Posterior vena cava (tissue), 2 donors: ENCODE measurements at regions not wholly inside any gene's neighbourhood (a gene's known extent, or its start where the extent isn't known, plus 50 kb on each side); places are given as distances from the start of the nearest gene placed in this dataset.
"Not testable (repeated sequence)": the region's sequence is repeated elsewhere in the genome, so short reads cannot be mapped to it uniquely, and the experiment has no call there.

Experiments
- DNase-seq: peaks from one replicate; pipeline ENCODE4 v3.0.0-alpha.2; 2020; ENCODE audit warnings: low spot score
- intact Hi-C, 2 donors: fragments of 100-400 bp; cut with DNase I; formaldehyde crosslinking; loops; one replicate each; pipeline versions ENCODE4 v1.14.1 to v1.14.2; 2022 to 2023
- donor health status: DM: yes; HTN: yes; CAD: no.
- donor health status: DM: yes; HTN: yes; CAD: no.

GRCh38 chr5:40360685-40361084 is 319.0 kb upstream of the PTGER4 start:
- intact Hi-C loops, result loop anchor here (5.0 kb wide), 2 partner anchors 1163 to 1853 kb away; no protein-coding TSS in a partner anchor
- no peak for DNase-seq

- intact Hi-C loops, result loop anchor here (5.0 kb wide), 2 partner anchors 1163 to 1853 kb away; no protein-coding TSS in a partner anchor
- no peak for DNase-seq
Observed at GRCh38 chr5:40359832-40360231, 319.9 kb upstream of the PTGER4 start.

GRCh38 chr5:40359093-40359492 is 320.6 kb upstream of the PTGER4 start:
- DNase-seq, result no peak
- intact Hi-C loops, result no loop called here

- intact Hi-C loops, result no loop called here
- no peak for DNase-seq
Observed at GRCh38 chr5:40356248-40356647, 323.5 kb upstream of the PTGER4 start.

GRCh38 chr5:40355846-40356245 is 323.9 kb upstream of the PTGER4 start:
- DNase-seq, result no peak
- intact Hi-C loops, result no loop called here

- no peak for DNase-seq
- intact Hi-C loops, result no loop called here
Observed at GRCh38 chr5:40355181-40355580, 324.5 kb upstream of the PTGER4 start.

GRCh38 chr5:40354171-40354570 is 325.5 kb upstream of the PTGER4 start:
- intact Hi-C loops, result no loop called here
- no peak for DNase-seq

GRCh38 chr5:40353442-40353841 is 326.3 kb upstream of the PTGER4 start:
- intact Hi-C loops, result no loop called here
- no peak for DNase-seq

- intact Hi-C loops, result loop anchor here in 1 of 2 donors (1.0 kb wide), 1 partner anchor 20 kb away; no protein-coding TSS in a partner anchor
- no peak for DNase-seq
Observed at GRCh38 chr5:40347981-40348725, 331.6 kb upstream of the PTGER4 start.

- DNase-seq, result no peak
- intact Hi-C loops, result no loop called here
Observed at GRCh38 chr5:40346901-40347300, 332.8 kb upstream of the PTGER4 start.

GRCh38 chr5:40338434-40338833 is 341.3 kb upstream of the PTGER4 start:
- DNase-seq, intact Hi-C loops: not testable (repeated sequence)

- intact Hi-C loops, result no loop called here
- no peak for DNase-seq
Observed at GRCh38 chr5:40334242-40334635, 345.5 kb upstream of the PTGER4 start.

- DNase-seq, result no peak
- intact Hi-C loops, result no loop called here
Observed at GRCh38 chr5:40333459-40334241, 346.1 kb upstream of the PTGER4 start.

GRCh38 chr5:40332970-40333369 is 346.7 kb upstream of the PTGER4 start:
- DNase-seq, result no peak
- intact Hi-C loops, result no loop called here

- intact Hi-C loops, result no loop called here
Observed at GRCh38 chr5:40331616-40332015, 348.1 kb upstream of the PTGER4 start.

GRCh38 chr5:40321514-40321913 is 358.2 kb upstream of the PTGER4 start:
- intact Hi-C loops, result no loop called here
- no peak for DNase-seq

More at GRCh38 chr5:40331616-40332015, 348.1 kb upstream of the PTGER4 start:
- no peak for DNase-seq

GRCh38 chr5:40318395-40318794 is 361.3 kb upstream of the PTGER4 start:
- intact Hi-C loops, result no loop called here
- no peak for DNase-seq

- DNase-seq, result no peak
Observed at GRCh38 chr5:40317023-40317422, 362.7 kb upstream of the PTGER4 start.

GRCh38 chr5:40315126-40315525 is 364.6 kb upstream of the PTGER4 start:
- intact Hi-C loops, result no loop called here

More at GRCh38 chr5:40317023-40317422, 362.7 kb upstream of the PTGER4 start:
- intact Hi-C loops, result no loop called here

GRCh38 chr5:40314275-40314674 is 365.4 kb upstream of the PTGER4 start:
- intact Hi-C loops, result no loop called here
- DNase-seq, result no peak

More at GRCh38 chr5:40315126-40315525, 364.6 kb upstream of the PTGER4 start:
- DNase-seq, result no peak
